ENCODE measurements at regions not wholly inside any gene's neighbourhood (a gene's known extent, or its start where the extent isn't known, plus 50 kb on each side); places are given as distances from the start of the nearest gene placed in this dataset.

GRCh38 chr13:72253754-72254153 is 386.8 kb upstream of the DACH1 start:
- no peaks in the 10 kb centered on the region for H3K27me3 ChIP-seq (ENCODE audit: insufficient read depth, low read depth, low read length)
- no peaks in the 10 kb centered on the region for H4K20me1 ChIP-seq (ENCODE audit: insufficient read depth)
- H3F3A ChIP-seq (ENCODE audit: insufficient read depth, low read length, poor library complexity, severe bottlenecking): no peaks in the 10 kb centered on the region
- H3K9ac ChIP-seq (ENCODE audit: low read length): no peak overlapping the region
- no peak overlapping the region for H3K4me3 ChIP-seq (ENCODE audit: low read length)
- TF ChIP-seq REST (IDR thresholded peaks at IDR 0.05; ENCODE audit: borderline replicate concordance) (no peak), EP300 (conservative IDR thresholded peaks at IDR 0.05; ENCODE audit: poor library complexity, severe bottlenecking) (no peak), EZH2 (IDR thresholded peaks at IDR 0.05; ENCODE audit: borderline replicate concordance, insufficient read depth, low read length, poor library complexity, severe bottlenecking) (no peak), CTCF (IDR thresholded peaks at IDR 0.05; ENCODE audit: poor library complexity, severe bottlenecking) (no peak)
- H3K27ac ChIP-seq (ENCODE audit: low read length): no peak overlapping the region
- no peaks in the 10 kb centered on the region for H3K36me3 ChIP-seq (ENCODE audit: insufficient read depth, low read length)
- H3K79me2 ChIP-seq (replicated peaks; ENCODE audit: insufficient read depth, low read length): no peaks in the 10 kb centered on the region
- H3K9me3 ChIP-seq (ENCODE audit: low read length): no peaks in the 10 kb centered on the region
- no peaks in the 10 kb centered on the region for H3K9me2 ChIP-seq (ENCODE audit: insufficient read depth, low read length)
- no peak overlapping the region for H2AFZ ChIP-seq (ENCODE audit: low read depth, low read length)
- no peak overlapping the region for H3K4me2 ChIP-seq (ENCODE audit: low read length)

GRCh38 chr13:72246396-72246795 is 379.4 kb upstream of the DACH1 start:
- no peaks in the 10 kb centered on the region for H4K20me1 ChIP-seq (ENCODE audit: insufficient read depth)
- H3F3A ChIP-seq (ENCODE audit: insufficient read depth, low read length, poor library complexity, severe bottlenecking): no peaks in the 10 kb centered on the region
- no peaks in the 10 kb centered on the region for H3K36me3 ChIP-seq (ENCODE audit: insufficient read depth, low read length)
- no peak overlapping the region for H3K4me2 ChIP-seq (ENCODE audit: low read length)
- no peaks in the 10 kb centered on the region for H3K9me2 ChIP-seq (ENCODE audit: insufficient read depth, low read length)
- no peaks in the 10 kb centered on the region for H3K9me3 ChIP-seq (ENCODE audit: low read length)
- H3K27ac ChIP-seq (ENCODE audit: low read length): no peak overlapping the region
- TF ChIP-seq REST (IDR thresholded peaks at IDR 0.05; ENCODE audit: borderline replicate concordance) (no peak), POLR2AphosphoS5 (IDR thresholded peaks at IDR 0.05) (no peak), CTCF (IDR thresholded peaks at IDR 0.05; ENCODE audit: poor library complexity, severe bottlenecking) (no peak), EZH2 (IDR thresholded peaks at IDR 0.05; ENCODE audit: borderline replicate concordance, insufficient read depth, low read length, poor library complexity, severe bottlenecking) (no peak), RAD21 (conservative IDR thresholded peaks at IDR 0.05) (no peak), TAF1 (IDR thresholded peaks at IDR 0.05; ENCODE audit: low read depth) (no peak), MXI1 (conservative IDR thresholded peaks at IDR 0.05; ENCODE audit: poor library complexity, severe bottlenecking) (no peak), EP300 (conservative IDR thresholded peaks at IDR 0.05; ENCODE audit: poor library complexity, severe bottlenecking) (no peak), SMC3 (conservative IDR thresholded peaks at IDR 0.05; ENCODE audit: poor library complexity) (no peak)
- H3K27me3 ChIP-seq (ENCODE audit: insufficient read depth, low read depth, low read length): no peaks in the 10 kb centered on the region
- H3K79me2 ChIP-seq (replicated peaks; ENCODE audit: insufficient read depth, low read length): no peaks in the 10 kb centered on the region
- no peak overlapping the region for H3K4me3 ChIP-seq (ENCODE audit: low read length)
- no peak overlapping the region for H2AFZ ChIP-seq (ENCODE audit: low read depth, low read length)
- no peak overlapping the region for H3K9ac ChIP-seq (ENCODE audit: low read length)

All from neural cell (in vitro differentiated cells).